Astrocyte (in vitro differentiated cells and primary cell): ENCODE measurements at regions not wholly inside any gene's neighbourhood (a gene's known extent, or its start where the extent isn't known, plus 50 kb on each side); places are given as distances from the start of the nearest gene placed in this dataset.

Experiments
- EZH2 ChIP-seq: IDR thresholded peaks from 2 replicates; pipeline ENCODE4 v1.6.1; 2012; ENCODE audit warnings: mild to moderate bottlenecking, low read length, inconsistent platforms; ENCODE audit not compliant: insufficient read depth
- TF ChIP-seq, protein P1 (sequence below): IDR thresholded peaks from 2 replicates; pipeline ENCODE4 v1.5.1; 2011; ENCODE audit warnings: low read depth, mild to moderate bottlenecking, inconsistent platforms, low read length, moderate library complexity; ENCODE audit not compliant: insufficient read depth

DNA sequence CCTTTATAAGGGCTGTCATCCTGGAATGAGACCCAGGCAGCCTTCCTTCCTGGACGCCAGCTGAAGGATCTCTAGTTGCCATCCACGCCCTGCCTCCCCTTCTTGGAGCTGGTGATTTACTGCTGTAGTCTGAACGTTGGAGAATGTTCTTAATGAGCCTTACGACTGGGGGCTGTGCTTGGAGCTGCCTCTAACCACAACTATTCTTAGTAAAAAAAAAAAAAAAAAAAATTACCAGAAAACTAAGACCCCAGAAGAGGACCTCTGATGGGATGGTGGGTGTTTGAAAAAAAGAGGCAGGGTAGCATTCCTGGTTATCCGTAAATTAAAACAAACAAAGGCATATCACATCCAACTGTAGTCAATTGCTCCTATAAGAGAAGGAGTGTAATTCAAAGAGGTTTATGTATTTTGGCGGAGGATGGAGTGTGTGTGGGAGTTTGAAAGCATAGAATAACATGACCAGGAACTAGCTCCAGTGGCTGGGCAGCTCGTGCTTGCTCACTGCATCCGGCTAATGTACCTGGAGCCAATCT, 105.4 kb downstream of the QPCT start:
- TF ChIP-seq, protein P1, sequence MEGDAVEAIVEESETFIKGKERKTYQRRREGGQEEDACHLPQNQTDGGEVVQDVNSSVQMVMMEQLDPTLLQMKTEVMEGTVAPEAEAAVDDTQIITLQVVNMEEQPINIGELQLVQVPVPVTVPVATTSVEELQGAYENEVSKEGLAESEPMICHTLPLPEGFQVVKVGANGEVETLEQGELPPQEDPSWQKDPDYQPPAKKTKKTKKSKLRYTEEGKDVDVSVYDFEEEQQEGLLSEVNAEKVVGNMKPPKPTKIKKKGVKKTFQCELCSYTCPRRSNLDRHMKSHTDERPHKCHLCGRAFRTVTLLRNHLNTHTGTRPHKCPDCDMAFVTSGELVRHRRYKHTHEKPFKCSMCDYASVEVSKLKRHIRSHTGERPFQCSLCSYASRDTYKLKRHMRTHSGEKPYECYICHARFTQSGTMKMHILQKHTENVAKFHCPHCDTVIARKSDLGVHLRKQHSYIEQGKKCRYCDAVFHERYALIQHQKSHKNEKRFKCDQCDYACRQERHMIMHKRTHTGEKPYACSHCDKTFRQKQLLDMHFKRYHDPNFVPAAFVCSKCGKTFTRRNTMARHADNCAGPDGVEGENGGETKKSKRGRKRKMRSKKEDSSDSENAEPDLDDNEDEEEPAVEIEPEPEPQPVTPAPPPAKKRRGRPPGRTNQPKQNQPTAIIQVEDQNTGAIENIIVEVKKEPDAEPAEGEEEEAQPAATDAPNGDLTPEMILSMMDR = no peak
- TF ChIP-seq EZH2 = no peak
